ENCODE measurements at regions not wholly inside any gene's neighbourhood (a gene's known extent, or its start where the extent isn't known, plus 50 kb on each side); places are given as distances from the start of the nearest gene placed in this dataset.

DNA sequence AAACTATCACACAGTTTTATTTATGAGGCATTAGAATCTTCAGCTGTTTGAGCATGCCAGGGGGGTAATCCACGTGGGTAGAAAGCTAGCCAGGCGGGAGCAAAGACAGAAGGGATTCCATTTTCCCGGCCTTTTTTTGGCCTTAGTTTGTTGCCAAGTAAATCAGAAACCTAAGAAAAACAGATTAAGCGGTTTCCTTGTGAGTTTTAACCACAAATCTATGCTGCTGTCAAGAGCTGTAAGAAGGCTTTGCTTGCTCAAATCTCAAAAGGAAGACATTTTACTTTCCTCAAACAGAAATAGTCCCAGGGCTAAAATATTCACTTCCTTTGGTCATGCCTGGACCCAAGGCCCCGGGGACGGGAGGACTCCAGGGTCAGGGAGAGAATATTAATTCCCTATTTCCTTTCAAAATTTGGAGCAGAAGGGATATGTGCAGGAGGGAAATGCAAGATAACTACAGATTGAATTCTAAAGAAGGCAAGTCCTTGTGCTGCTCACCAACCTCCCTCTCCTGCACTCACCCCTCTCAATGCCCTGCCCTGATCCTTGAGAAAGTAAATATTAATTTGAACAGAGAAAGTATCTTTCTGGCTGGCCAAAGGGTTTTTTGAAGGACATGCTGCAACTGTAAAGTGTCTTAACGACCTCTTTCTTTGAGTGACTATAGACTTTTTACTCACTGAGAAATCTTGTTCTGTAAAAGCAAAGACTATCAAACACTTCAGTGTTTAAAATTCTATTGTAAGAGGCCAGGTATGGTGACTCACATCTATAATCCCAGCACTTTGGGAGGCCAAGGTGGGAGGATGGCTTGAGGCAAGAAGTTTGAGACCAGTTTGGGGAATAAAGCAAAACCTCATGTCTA lies 75.7 kb downstream of the HSD17B6 start:
- ATAC-seq (ENCODE audit: low read depth), result no peak
- intact Hi-C loops (cut with micrococcal nuclease), result no loop called here

More for the DNA sequence above, 75.7 kb downstream of the HSD17B6 start:
- POLR2A ChIA-PET, result no interaction called here
- H3K9me3 Mint-ChIP-seq, result no peaks in the 10 kb centered on the region
- H3K36me3 Mint-ChIP-seq (ENCODE audit: low read depth), result no peaks in the 10 kb centered on the region
- H3K27me3 Mint-ChIP-seq, result peaks cover 9% of the 10 kb centered on the region
- no peak overlapping the region for H3K4me3 Mint-ChIP-seq
- no peak overlapping the region for H3K27ac Mint-ChIP-seq
- DNase-seq, result no peak
- peaks cover 12% of the 10 kb centered on the region for H3K4me1 Mint-ChIP-seq
- CTCF ChIA-PET, result no interaction called here
- TF ChIP-seq CTCF (IDR thresholded peaks at IDR 0.05), result no peak
